GM12878 (cell line): ENCODE measurements at regions not wholly inside any gene's neighbourhood (a gene's known extent, or its start where the extent isn't known, plus 50 kb on each side); places are given as distances from the start of the nearest gene placed in this dataset.

Experiments
- ATAC-seq: fragments of 200-7000 bp; cut with Tn5 transposase; 3 replicates; pipeline ENCODE4 v1.9.1; 2020; ENCODE audit warnings: mild to moderate bottlenecking, moderate library complexity
- BruUV-seq: library from RNA; stranded (reverse); fragments of 400-500 nt; replicated peaks from 2 replicates; lab custom pipeline; 2021; lab: Mats Ljungman, UMichigan
- CTCF ChIA-PET: fragments of 300-600 bp; sonication (Branson Sonifier 250); formaldehyde crosslinking; extraction: SDS; loops from one replicate; lab custom pipeline; 2021; ENCODE audit warnings: inconsistent platforms; lab: Yijun Ruan, JAX
- POLR2A ChIA-PET: fragments of 350-600 bp; formaldehyde crosslinking; extraction: SDS; loops from one replicate; lab custom pipeline; 2021; ENCODE audit warnings: inconsistent platforms; lab: Charles Lee
- RAD21 ChIA-PET: fragments of 300-600 bp; sonication (Branson Sonifier 250); formaldehyde crosslinking; loops from one replicate; lab custom pipeline; 2023; ENCODE audit warnings: antibody characterized with exemption; ENCODE audit not compliant: unreplicated experiment; lab: Charles Lee
- SMC1A ChIA-PET: fragments of 300-600 bp; sonication (Branson Sonifier 250); formaldehyde crosslinking; loops from one replicate; lab custom pipeline; 2023; ENCODE audit not compliant: unreplicated experiment, uncharacterized antibody; lab: Charles Lee
- DNase-seq: peaks from one replicate; pipeline ENCODE4 v3.0.0-alpha.2; 2011; ENCODE audit warnings: low read depth, low spot score
- FAIRE-seq: peaks from 3 replicates; lab custom pipeline; 2011; peaks lifted over from hg19 to GRCh38; lab: Jason Lieb, UNC
- H2AFZ ChIP-seq: 2 replicates; pipeline ENCODE4 v1.6.0; 2011; ENCODE audit warnings: low read depth, low read length, control low read depth; ENCODE audit not compliant: control insufficient read depth
- H3K27ac ChIP-seq: 2 replicates; pipeline ENCODE4 v1.5.1; 2011; ENCODE audit warnings: control low read depth; ENCODE audit not compliant: control insufficient read depth, insufficient read depth
- H3K27me3 ChIP-seq, 2 experiments: replicated peaks in 1 of 2; 2 replicates each; pipeline versions ENCODE4 v1.6.0 to v1.6.1; 2011; ENCODE audit warnings: low read length in 1 of 2; ENCODE audit not compliant: control insufficient read depth in 2 of 2, insufficient read depth in 2 of 2
- H3K36me3 ChIP-seq, 2 experiments: 2 replicates each; pipeline ENCODE4 v1.5.1; 2011; ENCODE audit warnings: low read length in 1 of 2; ENCODE audit not compliant: control insufficient read depth in 2 of 2, insufficient read depth in 2 of 2
- H3K4me1 ChIP-seq: 2 replicates; pipeline ENCODE4 v1.6.1; 2011; ENCODE audit warnings: mild to moderate bottlenecking, low read length, moderate library complexity, mixed read lengths; ENCODE audit not compliant: control insufficient read depth, insufficient read depth
- H3K4me2 ChIP-seq: 2 replicates; pipeline ENCODE4 v1.6.0; 2011; ENCODE audit warnings: control low read depth; ENCODE audit not compliant: control insufficient read depth, insufficient read depth
- H3K4me3 ChIP-seq: fragments of 200-600 bp; sonication (generic); 2 replicates; pipeline ENCODE4 v1.5.1; 2016
- H3K79me2 ChIP-seq: 2 replicates; pipeline ENCODE4 v1.6.0; 2011; ENCODE audit warnings: low read length; ENCODE audit not compliant: control insufficient read depth, insufficient read depth
- H3K9ac ChIP-seq: 2 replicates; pipeline ENCODE4 v1.8.0; 2011; ENCODE audit warnings: low read length, control low read depth, mixed read lengths; ENCODE audit not compliant: control insufficient read depth, insufficient read depth
- H3K9me3 ChIP-seq: replicated peaks from 3 replicates; pipeline ENCODE4 v1.5.1; 2011; ENCODE audit warnings: mild to moderate bottlenecking, low read length; ENCODE audit not compliant: control insufficient read depth, insufficient read depth
- H4K20me1 ChIP-seq: 2 replicates; pipeline ENCODE4 v1.6.0; 2011; ENCODE audit not compliant: control insufficient read depth, insufficient read depth
- BACH1 ChIP-seq: fragments of 450-650 bp; IDR thresholded peaks from 2 replicates; pipeline ENCODE4 v1.6.1; 2017; ENCODE audit warnings: mild to moderate bottlenecking, borderline replicate concordance
- E2F8 ChIP-seq: fragments of 450-650 bp; IDR thresholded peaks from 2 replicates; pipeline ENCODE4 v1.6.1; 2018; ENCODE audit warnings: mild to moderate bottlenecking, low read depth, moderate library complexity; ENCODE audit not compliant: partially characterized antibody
- FOS ChIP-seq: IDR thresholded peaks from 3 replicates; pipeline ENCODE4 v1.6.1; 2011; ENCODE audit warnings: borderline replicate concordance; ENCODE audit not compliant: insufficient read length; ENCODE audit errors: extremely low read depth
- MAX ChIP-seq: IDR thresholded peaks from 2 replicates; pipeline ENCODE4 v1.6.1; 2012; ENCODE audit warnings: low read depth, low read length, improper control_type of control experiment
- MYB ChIP-seq: fragments of 150-350 bp; IDR thresholded peaks from 2 replicates; pipeline ENCODE4 v1.6.1; 2014; ENCODE audit warnings: mild to moderate bottlenecking, low read depth, low read length, borderline replicate concordance
- NKRF ChIP-seq: fragments of 450-650 bp; conservative IDR thresholded peaks from 2 replicates; pipeline ENCODE4 v1.6.1; 2017; ENCODE audit warnings: mild to moderate bottlenecking, moderate library complexity
- PAX8 ChIP-seq: fragments of 450-650 bp; IDR thresholded peaks from 2 replicates; pipeline ENCODE4 v1.6.1; 2017; ENCODE audit warnings: mild to moderate bottlenecking, moderate library complexity
- RAD51 ChIP-seq: fragments of 450-650 bp; IDR thresholded peaks from 2 replicates; pipeline ENCODE4 v1.6.1; 2016; ENCODE audit warnings: moderate library complexity, mild to moderate bottlenecking, inconsistent platforms
- RELB ChIP-seq: fragments of 450-650 bp; IDR thresholded peaks from 2 replicates; pipeline ENCODE4 v1.6.1; 2017; ENCODE audit warnings: low read depth, mild to moderate bottlenecking, moderate library complexity
- SPI1 ChIP-seq: IDR thresholded peaks from 2 replicates; pipeline ENCODE4 v1.6.1; 2011; ENCODE audit warnings: low read depth, mild to moderate bottlenecking, low read length, moderate library complexity, borderline replicate concordance; ENCODE audit not compliant: insufficient read depth
- SRF ChIP-seq, 2 experiments: IDR thresholded peaks; 2 replicates each; pipeline ENCODE4 v1.6.1; 2011; ENCODE audit warnings: low read depth in 2 of 2, low read length in 2 of 2, mild to moderate bottlenecking in 1 of 2, moderate library complexity in 1 of 2
- TCF3 ChIP-seq: IDR thresholded peaks from 2 replicates; pipeline ENCODE4 v1.6.1; 2012; ENCODE audit warnings: low read depth, mild to moderate bottlenecking, low read length, borderline replicate concordance; ENCODE audit not compliant: insufficient read depth
- WGBS: methylation state at CpG from one replicate; pipeline ENCODE4 v1.1.6; 2016; ENCODE audit warnings: low lambda C conversion rate; ENCODE audit not compliant: insufficient replicate concordance, insufficient coverage; ENCODE audit errors: missing lambda C conversion rate; 5-methylcytosine and 5-hydroxymethylcytosine counted together
- in situ Hi-C: fragments of 300-500 bp; cut with MboI; formaldehyde crosslinking; loops from 9 replicates; pipeline ENCODE4 v1.14.3; 2018; ENCODE audit warnings: mixed read lengths
- intact Hi-C: fragments of 100-400 bp; cut with micrococcal nuclease; formaldehyde crosslinking; loops from one replicate; pipeline ENCODE4 v1.14.2; 2022; ENCODE audit not compliant: unreplicated experiment

- BruUV-seq: no TSS peak
- Histone ChIP-seq H2AFZ (no peak overlapping the region), H3K4me3 (no peak overlapping the region), H3K27ac (no peak overlapping the region), H3K9ac (no peak overlapping the region), H3K4me1 (no peaks in the 10 kb centered on the region), H3K36me3 (no peaks in the 10 kb centered on the region), H4K20me1 (no peaks in the 10 kb centered on the region), H3K4me2 (no peak overlapping the region), H3K9me3 (no peaks in the 10 kb centered on the region), H3K79me2 (no peaks in the 10 kb centered on the region), H3K27me3 (no peaks in the 10 kb centered on the region)
- no peak for FAIRE-seq
- no peak for DNase-seq
- ChIA-PET POLR2A (no interaction called here), SMC1A (no interaction called here), CTCF (no interaction called here), RAD21 (no interaction called here)
- no peak for ATAC-seq
- whole genome bisulfite sequencing: 0% methylated on average over 4 of the region's 4 CpGs
- intact Hi-C loops (no loop called here), in situ Hi-C loops (no loop called here)
- no peak for TF ChIP-seq PAX8
- no peak for TF ChIP-seq FOS
- no peak for TF ChIP-seq SPI1
Measured at GRCh38 chr4:177182166-177182565, 127.5 kb upstream of the NEIL3 start.

- in situ Hi-C loops: no loop called here
- Histone ChIP-seq H3K36me3 (no peaks in the 10 kb centered on the region), H3K79me2 (no peaks in the 10 kb centered on the region), H3K4me2 (no peak overlapping the region), H3K27me3 (no peaks in the 10 kb centered on the region), H3K9me3 (no peaks in the 10 kb centered on the region), H3K9ac (no peak overlapping the region), H3K4me3 (no peak overlapping the region), H3K4me1 (no peaks in the 10 kb centered on the region), H2AFZ (no peak overlapping the region), H3K27ac (no peak overlapping the region), H4K20me1 (no peaks in the 10 kb centered on the region)
- no TSS peak for BruUV-seq
- ChIA-PET RAD21 (no interaction called here), CTCF (no interaction called here), POLR2A (no interaction called here), SMC1A (no interaction called here)
- DNase-seq: no peak
- WGBS: 85% methylated on average over 1 of the region's 1 CpG
- ATAC-seq: no peak
- intact Hi-C loops: no loop called here
- no peak for FAIRE-seq
- no peak for TF ChIP-seq MAX
- no peak for TF ChIP-seq E2F8
- no peak for TF ChIP-seq TCF3
- no peak for TF ChIP-seq SRF (IDR thresholded peaks at IDR 0.05; ENCODE audit: low read depth in 2 of 2, low read length in 2 of 2)
- TF ChIP-seq BACH1: no peak
- no peak for TF ChIP-seq RAD51
- no peak for TF ChIP-seq NKRF
- no peak for TF ChIP-seq RELB
- no peak for TF ChIP-seq MYB
Measured at GRCh38 chr4:177182728-177183127, 126.9 kb upstream of the NEIL3 start.
